GM18505 (cell line): ENCODE measurements at regions not wholly inside any gene's neighbourhood (a gene's known extent, or its start where the extent isn't known, plus 50 kb on each side); places are given as distances from the start of the nearest gene placed in this dataset.
A peak's percentile ranks its signal among the peaks of the same experiment; 100 is the strongest.

Source experiments
- ATAC-seq: cut with Tn5 transposase; IDR thresholded peaks from one replicate; pipeline ENCODE4 v1.9.1; 2021; ENCODE audit not compliant: unreplicated experiment
- POLR2A ChIP-seq: IDR thresholded peaks from 4 replicates; pipeline ENCODE4 v1.6.1; 2011; ENCODE audit warnings: borderline replicate concordance; ENCODE audit not compliant: insufficient read depth, insufficient read length; ENCODE audit errors: extremely low read depth

DNA sequence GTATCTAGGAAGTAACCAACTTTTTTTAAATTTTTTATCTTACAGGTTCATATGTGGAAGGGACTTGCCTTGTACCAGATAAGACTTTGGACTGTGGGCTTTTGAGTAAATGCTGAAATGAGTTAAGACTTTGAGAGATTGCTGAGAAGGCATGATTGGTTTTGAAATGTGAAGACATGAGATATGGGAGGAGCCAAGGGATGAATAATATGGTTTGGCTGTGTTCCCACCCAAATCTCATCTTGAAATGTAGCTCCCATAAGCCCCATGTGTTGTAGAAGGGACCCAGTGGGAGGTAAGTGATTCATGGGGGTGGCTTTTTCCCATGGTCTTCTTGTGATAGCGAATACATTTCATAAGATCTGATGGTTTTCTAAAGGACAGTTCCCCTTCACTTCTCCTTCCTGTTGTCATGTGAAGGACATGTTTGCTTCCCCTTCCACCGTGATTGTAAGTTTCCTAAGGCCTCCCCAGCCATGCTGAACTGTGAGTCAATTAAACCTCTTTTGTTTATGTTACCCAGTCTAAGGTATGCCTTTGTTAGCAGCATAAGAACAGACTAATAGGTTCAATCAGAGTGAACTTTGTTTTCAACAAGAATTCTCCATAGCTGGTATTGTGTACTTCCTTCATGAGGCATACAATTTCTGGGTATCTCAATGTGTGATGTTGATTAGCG lies 535.6 kb upstream of the MEF2C start:
- no peak for ATAC-seq
- no peak for TF ChIP-seq POLR2A

DNA sequence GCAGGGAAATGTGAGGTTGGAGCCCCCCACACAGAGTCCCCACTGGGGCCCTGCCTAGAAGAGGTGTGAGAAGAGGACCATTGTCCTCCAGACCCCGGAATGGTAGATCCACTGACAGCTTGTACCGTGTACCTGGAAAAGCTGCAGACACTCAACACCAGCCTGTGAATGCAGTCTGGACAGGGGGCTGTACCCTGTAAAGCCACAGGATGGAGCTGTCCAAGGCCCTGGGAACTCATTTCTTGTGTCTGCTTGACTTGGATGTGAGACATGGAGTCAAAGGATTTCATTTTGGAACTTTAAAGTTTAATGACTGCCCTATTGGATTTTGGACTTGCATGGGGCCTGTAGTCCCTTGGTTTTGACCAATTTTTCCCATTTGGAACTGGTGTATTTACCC lies 535.0 kb upstream of the MEF2C start:
- no peak for ATAC-seq
- TF ChIP-seq POLR2A: no peak

DNA sequence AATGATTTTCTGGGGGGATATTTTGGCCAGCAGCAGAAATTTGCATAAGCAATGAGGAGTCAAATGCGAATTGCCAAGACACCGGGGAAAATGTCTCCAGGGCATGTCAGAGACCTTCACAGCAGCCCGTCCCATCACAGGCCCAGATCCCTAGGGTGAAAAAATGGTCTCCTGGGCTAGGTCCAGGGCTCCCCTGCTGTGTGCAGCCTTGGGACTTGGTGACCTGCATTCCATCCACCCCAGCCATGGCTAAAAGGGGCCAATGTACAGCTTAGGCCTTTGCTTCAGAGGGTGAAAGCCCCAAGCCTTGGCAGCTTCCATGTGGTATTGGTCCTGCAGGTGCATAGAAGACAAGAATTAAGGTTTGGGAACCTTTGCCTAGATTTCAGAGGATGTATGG lies 534.5 kb upstream of the MEF2C start:
- no peak for ATAC-seq

DNA sequence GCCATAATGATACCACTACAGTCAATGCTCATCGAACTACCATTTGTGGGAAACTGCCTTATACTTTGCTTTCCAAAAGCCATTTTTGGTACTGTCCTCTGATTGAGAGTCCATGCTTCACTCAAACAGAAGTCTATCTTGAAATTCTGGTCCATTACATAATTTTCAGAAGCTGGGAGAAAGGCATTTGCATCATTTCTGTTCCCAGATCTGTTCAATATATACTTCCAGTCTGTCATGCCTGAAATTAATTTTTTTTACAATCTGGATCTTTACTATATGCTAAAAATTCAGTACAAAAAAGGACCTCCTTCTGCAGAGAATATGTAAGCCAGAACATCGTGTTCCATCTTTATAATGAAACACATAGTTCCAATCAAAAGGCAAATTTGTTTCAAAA lies 528.9 kb upstream of the MEF2C start:
- TF ChIP-seq POLR2A: no peak
- ATAC-seq: no peak

More for the DNA sequence above, 534.5 kb upstream of the MEF2C start:
- no peak for TF ChIP-seq POLR2A

DNA sequence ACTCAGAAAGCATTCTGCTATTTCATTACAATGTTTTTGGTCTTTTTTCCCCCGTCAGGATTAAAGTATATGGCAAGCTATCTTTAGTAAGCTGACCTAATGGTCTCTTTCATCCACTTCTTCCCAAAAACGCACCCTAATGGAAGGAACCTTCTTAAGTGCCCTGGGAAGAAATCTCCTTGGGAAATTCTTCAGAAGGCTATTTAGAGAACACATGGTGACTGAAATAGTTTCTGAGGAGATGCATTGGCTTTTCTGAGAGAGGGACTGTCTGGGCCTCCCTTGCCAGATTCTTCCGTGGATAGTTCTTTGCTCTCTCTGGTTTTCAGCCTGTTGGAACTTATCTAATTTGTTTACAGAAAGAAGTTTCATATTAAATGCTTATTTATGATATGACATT lies 524.1 kb upstream of the MEF2C start:
- ATAC-seq: no peak
- TF ChIP-seq POLR2A: no peak

DNA sequence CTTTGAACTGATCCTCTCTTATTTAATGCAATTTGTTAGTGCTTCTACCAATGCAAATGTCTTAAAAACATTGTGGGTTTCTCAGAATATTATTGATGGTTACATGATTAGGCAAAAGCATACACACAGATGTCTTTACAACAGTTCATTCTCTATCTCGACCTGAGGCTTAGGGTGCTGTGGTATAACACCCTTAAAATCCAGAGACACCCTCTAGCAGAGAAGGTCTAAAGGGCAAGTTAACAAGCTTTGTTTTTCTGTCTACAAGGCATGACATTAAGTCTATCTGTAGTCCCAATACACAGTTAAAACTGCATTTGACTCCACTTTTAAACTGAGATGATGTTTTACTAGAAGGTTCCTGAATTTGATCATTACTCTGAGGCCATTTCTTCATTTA lies 518.7 kb upstream of the MEF2C start:
- no peak for TF ChIP-seq POLR2A
- no peak for ATAC-seq

DNA sequence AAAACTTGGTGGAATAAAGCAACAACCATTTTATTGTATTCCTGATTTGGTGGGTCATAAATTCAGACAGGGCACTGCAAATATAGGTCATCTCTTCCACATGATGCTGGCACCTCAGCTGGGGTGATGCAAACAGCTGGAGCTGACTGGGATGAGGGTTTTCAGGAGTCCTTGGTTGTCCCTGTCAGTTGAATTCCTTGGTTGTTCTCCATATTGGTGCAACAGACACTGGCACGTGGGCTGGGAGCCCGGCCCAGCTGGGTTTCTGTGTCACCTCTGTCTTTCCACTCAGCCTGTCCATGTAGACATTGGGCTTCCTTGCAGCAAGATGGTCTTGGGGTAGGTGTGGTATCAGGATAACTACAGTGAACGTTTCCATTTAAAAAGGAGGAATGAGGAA lies 518.0 kb upstream of the MEF2C start:
- TF ChIP-seq POLR2A: no peak
- ATAC-seq: no peak

DNA sequence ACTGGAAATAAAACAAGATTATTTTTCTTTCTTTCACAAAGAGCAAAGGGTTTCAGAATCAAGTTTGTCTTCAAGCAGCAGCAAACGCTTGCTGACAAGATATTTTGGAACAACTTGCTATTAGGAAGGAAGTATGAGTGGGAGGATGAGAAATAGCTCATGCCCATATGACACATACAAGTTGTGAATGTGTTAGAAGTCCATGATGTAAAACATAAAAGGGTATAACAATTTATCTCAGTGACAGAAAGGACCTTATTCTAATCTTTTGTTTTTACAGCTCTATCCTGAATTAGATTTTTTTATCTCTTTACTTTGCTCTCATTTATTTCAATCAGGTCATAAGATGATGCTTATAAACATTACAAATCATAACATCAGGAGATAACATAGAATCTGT lies 516.6 kb upstream of the MEF2C start:
- no peak for ATAC-seq

DNA sequence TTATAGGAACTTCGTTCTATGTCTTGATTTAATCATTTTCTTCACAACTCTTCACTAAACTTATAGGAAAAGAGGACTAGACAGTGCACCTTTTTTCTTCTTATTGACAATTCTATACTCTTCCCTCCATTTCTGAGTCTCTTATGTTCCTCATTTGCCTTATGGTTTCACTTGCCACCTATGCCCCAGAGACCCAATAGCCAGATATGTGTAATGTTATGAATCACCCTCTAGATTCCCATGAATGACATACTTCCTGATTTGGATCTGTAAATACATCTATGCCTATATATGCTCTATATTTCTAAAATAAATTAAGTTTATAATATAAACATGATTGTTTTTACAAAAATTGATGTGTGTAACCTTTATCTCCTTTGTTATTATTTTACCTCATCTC lies 514.1 kb upstream of the MEF2C start:
- ATAC-seq: peak; percentile 76
- TF ChIP-seq POLR2A: no peak

More for the DNA sequence above, 516.6 kb upstream of the MEF2C start:
- TF ChIP-seq POLR2A: no peak

DNA sequence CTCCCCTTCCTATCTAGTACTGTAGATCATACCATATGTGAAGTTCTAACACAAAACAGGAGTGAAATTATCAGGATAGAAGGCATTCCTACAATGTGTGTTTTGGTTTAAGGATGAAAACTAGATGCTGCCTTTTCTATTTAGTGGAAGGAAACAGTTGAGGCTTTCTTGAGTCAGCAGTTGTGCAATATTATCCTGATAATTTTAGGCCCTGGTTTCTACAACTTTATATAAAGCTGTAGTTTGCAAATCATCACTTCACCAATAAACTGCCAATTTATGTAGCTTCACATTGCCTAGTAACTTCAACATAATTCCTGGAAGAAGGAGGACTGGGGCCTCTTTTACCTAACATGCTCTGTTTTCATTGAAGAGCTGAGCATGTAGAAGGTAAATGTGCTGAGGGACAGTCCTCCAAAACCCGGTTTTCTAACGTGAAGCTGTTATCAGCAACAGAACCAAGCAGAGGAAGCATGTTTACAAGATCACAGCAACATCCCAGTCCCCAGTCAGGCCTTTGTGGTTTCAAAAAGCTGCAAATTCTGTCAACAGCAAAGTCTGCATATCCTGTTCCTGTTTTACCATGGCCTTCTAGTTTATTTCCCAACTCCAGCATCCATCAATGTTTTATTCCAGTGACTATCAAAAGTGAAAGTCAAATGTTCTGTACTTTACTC lies 513.4 kb upstream of the MEF2C start:
- peak; percentile 57 for ATAC-seq
- TF ChIP-seq POLR2A: no peak

DNA sequence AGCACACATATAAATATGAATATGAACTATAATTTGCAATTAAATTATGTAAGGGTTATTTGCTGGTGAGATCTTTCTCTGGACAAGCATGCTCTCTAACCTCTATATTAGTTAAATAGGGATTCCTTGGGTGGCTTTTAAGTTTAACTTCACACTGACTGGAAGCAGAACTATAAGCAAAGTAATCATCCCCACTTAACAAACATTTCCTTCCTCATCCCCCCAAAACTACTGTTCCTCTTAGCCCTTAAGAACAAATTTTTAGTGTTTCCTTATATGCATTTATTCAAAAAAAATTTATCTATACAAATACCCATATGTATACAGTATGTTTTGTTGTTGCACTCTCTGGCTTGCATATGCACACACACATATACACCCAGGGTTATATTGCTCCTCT lies 512.1 kb upstream of the MEF2C start:
- no peak for TF ChIP-seq POLR2A
- ATAC-seq: no peak

DNA sequence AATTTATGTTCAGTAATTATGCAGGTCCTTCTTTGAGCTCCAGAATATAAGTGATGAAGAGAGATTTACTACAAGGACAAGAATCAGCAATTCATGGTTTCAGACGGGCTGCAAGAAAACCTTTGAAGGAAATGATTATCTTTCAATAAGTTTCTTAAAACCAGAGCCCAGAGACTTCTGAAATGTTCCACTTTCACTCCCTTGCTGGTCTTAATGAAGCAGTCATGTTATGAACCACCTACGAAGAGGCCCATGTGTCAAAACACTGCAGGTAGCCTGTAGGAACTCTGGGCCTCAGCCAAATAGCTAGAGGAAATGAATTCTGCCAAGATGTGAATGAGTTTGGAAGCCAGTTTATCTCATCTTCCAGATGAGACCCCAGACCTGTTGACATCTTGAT lies 505.9 kb upstream of the MEF2C start:
- no peak for ATAC-seq
- no peak for TF ChIP-seq POLR2A

DNA sequence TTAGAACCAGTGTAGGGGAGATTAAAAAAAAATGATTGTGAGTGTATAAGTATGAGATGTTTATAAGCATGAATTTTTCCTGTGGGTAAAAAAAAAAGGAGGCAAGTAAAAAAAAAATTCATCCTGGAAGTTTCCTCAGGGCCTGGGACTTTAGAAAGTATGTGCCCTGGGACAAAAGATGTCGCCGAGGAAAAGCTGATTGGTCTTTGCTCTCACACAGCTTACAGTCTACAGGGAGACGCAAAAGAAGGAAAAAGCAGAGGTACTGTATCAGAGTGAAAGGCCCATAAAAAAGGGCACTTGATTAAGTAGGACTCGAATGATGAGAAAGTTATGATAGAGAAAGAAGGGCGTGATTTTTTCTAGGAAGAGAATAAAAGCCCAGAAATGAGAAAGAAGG lies 501.4 kb upstream of the MEF2C start:
- TF ChIP-seq POLR2A: no peak
- no peak for ATAC-seq

DNA sequence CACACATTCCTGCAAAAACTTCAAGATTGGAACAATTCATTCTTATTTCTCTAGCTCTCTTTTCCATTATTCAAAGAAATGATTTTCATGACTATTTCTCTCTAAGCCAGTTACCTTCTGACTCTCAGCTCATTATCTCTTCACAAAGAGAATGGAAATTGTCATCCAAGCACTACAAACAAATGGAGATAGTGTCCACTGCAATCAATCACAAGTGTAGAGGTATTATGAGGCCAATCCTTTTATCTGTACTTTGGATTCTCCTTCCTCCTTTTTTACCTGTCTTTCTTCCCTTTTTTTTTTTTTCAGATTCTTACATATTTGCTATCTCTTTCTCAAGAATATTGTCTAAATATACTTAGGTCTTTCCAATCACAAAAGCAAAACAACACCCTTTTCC lies 497.7 kb upstream of the MEF2C start:
- no peak for TF ChIP-seq POLR2A
- no peak for ATAC-seq

DNA sequence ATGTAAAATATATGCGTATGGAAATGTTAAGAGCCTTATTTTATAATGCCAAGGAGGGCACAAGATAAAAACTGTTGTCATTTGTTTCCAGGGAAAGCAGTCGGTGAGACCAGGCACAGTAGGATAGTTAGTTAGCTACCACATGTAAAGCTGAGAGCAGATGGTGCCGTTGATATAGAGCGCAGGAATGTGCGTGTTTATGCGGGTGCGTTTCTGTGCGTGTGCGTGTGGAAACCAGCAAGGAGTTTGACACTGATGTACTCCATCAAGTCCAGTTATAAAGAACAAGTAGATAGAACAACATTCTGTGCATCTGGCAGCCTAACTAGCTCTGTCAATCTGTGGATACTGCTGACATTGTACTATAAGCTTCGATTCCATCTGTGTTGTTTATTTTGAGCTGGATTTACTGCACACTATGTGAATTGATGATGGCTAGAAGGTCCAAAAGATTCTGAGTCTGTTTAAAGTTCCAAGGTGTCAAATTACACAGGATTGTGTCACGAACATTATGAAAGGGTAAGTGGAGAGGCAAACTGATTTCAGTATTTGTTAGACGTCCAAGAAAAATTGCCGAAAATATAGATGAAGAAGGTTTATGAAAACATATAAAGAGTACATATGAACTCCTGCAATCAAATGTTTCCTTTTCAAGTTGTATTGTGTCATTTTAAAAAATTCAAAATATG lies 494.9 kb upstream of the MEF2C start:
- ATAC-seq: no peak
- no peak for TF ChIP-seq POLR2A
